ENCODE measurements at regions not wholly inside any gene's neighbourhood (a gene's known extent, or its start where the extent isn't known, plus 50 kb on each side); places are given as distances from the start of the nearest gene placed in this dataset.

DNA sequence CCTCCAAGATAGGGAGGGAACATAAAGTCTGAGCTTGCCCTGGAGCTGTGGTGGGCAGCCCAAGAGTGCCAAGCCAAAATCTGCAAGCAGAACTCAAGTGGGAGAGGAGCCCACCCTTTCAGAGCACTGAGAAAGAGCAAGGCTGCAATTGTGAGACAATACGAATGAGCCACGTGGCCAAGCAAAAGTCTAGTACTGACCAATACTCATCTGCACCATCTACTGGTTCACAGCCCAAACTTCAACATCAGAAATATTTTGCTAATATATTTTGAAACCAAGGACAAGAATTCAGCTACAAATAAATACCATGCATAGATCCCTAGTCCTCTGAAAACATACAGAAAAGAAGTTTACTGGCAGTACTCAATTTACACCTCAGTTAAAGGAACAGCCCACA is 696.2 kb upstream of the COX7C start:
- Histone ChIP-seq H3K4me3 (replicated peaks in 1 of 3; ENCODE audit: insufficient read depth in 1 of 3, low read depth in 2 of 3, low read length in 3 of 3) (no peak overlapping the region), H3K4me2 (ENCODE audit: low read depth, low read length) (no peak overlapping the region), H3K4me1 (ENCODE audit: insufficient read depth, low read length) (no peaks in the 10 kb centered on the region), H2AFZ (ENCODE audit: low read length) (no peak overlapping the region), H3K36me3 (replicated peaks in 1 of 2; ENCODE audit: control insufficient read depth in 1 of 2, insufficient read depth in 2 of 2, low read length in 2 of 2) (no peaks in the 10 kb centered on the region), H3K79me2 (ENCODE audit: insufficient read depth, low read length) (no peaks in the 10 kb centered on the region), H3K27me3 (ENCODE audit: control insufficient read depth in 1 of 2, insufficient read depth in 2 of 2, low read length in 2 of 2) (no peaks in the 10 kb centered on the region), H3K9ac (ENCODE audit: insufficient read depth, low read depth, low read length) (no peak overlapping the region), H3K9me3 (ENCODE audit: low read length) (peaks cover 12% of the 10 kb centered on the region), H4K20me1 (ENCODE audit: insufficient read depth, low read length) (no peaks in the 10 kb centered on the region), H3K27ac (ENCODE audit: extremely low read length, insufficient read depth, low read length) (no peak overlapping the region)
- intact Hi-C loops (cut with micrococcal nuclease; ENCODE audit: unreplicated experiment) = no loop called here
- no peak; the same call in 2 of the 3 replicates for ATAC-seq
- in situ Hi-C loops (cut with HindIII; ENCODE audit: extremely low pct_ligation_motif_present, low pct_unique_long_range_greater_than_20kb) = no loop called here
- no peak for DNase-seq (ENCODE audit: low spot score)
- BruUV-seq (replicated peaks) = no TSS peak
- TF ChIP-seq ZFYVE20 (CRISPR knock-in tag; IDR thresholded peaks at IDR 0.05; ENCODE audit: borderline replicate concordance, low read depth) (no peak), CTCF (CRISPR knock-in tag; IDR thresholded peaks at IDR 0.05) (0 out of 2 replicates have a peak, but pooled peaks have one; percentile 5), STAG1 (CRISPR knock-in tag; IDR thresholded peaks at IDR 0.05) (0 out of 2 replicates have a peak, but pooled peaks have one; percentile 6)
- ChIA-PET POLR2A (no interaction called here), CTCF (ENCODE audit: low intra/inter-chr PET ratio, low total read pairs) (no interaction called here)
- WGBS (ENCODE audit: low lambda C conversion rate) = 0% methylated on average over 2 of the region's 2 CpGs
- no peak for FAIRE-seq

- WGBS (ENCODE audit: low lambda C conversion rate) = 28% methylated on average over 4 of the region's 4 CpGs
- Histone ChIP-seq H3K27me3 (ENCODE audit: control insufficient read depth in 1 of 2, insufficient read depth in 2 of 2, low read length in 2 of 2) (no peaks in the 10 kb centered on the region), H3K27ac (ENCODE audit: extremely low read length, insufficient read depth, low read length) (no peak overlapping the region), H2AFZ (ENCODE audit: low read length) (no peak overlapping the region), H3K4me1 (ENCODE audit: insufficient read depth, low read length) (no peaks in the 10 kb centered on the region), H3K4me2 (ENCODE audit: low read depth, low read length) (no peak overlapping the region), H3K9ac (ENCODE audit: insufficient read depth, low read depth, low read length) (no peak overlapping the region), H3K36me3 (replicated peaks in 1 of 2; ENCODE audit: control insufficient read depth in 1 of 2, insufficient read depth in 2 of 2, low read length in 2 of 2) (no peaks in the 10 kb centered on the region), H4K20me1 (ENCODE audit: insufficient read depth, low read length) (no peaks in the 10 kb centered on the region), H3K4me3 (replicated peaks in 1 of 3; ENCODE audit: insufficient read depth in 1 of 3, low read depth in 2 of 3, low read length in 3 of 3) (no peak overlapping the region), H3K79me2 (ENCODE audit: insufficient read depth, low read length) (no peaks in the 10 kb centered on the region), H3K9me3 (ENCODE audit: low read length) (peaks cover 12% of the 10 kb centered on the region)
- no peak for ATAC-seq
- intact Hi-C loops (cut with micrococcal nuclease; ENCODE audit: unreplicated experiment) = no loop called here
- DNase-seq (ENCODE audit: low spot score) = no peak
- CTCF ChIA-PET (ENCODE audit: low intra/inter-chr PET ratio, low total read pairs) = no interaction called here
- POLR2A ChIA-PET = no interaction called here
- no peak for FAIRE-seq
- in situ Hi-C loops (cut with HindIII; ENCODE audit: extremely low pct_ligation_motif_present, low pct_unique_long_range_greater_than_20kb) = no loop called here
- BruUV-seq (replicated peaks) = no TSS peak
- TF ChIP-seq ZBTB42 (CRISPR knock-in tag; IDR thresholded peaks at IDR 0.05) (no peak), HNF4A (CRISPR knock-in tag; IDR thresholded peaks at IDR 0.05) (no peak), ZNF569 (CRISPR knock-in tag; IDR thresholded peaks at IDR 0.05; ENCODE audit: borderline replicate concordance) (no peak), HCFC1 (IDR thresholded peaks at IDR 0.05; ENCODE audit: low read depth, low read length) (no peak), ZNF232 (CRISPR knock-in tag; IDR thresholded peaks at IDR 0.05; ENCODE audit: borderline replicate concordance) (no peak), RELA (CRISPR knock-in tag; IDR thresholded peaks at IDR 0.05) (no peak)
- TF ChIP-seq, protein P1, sequence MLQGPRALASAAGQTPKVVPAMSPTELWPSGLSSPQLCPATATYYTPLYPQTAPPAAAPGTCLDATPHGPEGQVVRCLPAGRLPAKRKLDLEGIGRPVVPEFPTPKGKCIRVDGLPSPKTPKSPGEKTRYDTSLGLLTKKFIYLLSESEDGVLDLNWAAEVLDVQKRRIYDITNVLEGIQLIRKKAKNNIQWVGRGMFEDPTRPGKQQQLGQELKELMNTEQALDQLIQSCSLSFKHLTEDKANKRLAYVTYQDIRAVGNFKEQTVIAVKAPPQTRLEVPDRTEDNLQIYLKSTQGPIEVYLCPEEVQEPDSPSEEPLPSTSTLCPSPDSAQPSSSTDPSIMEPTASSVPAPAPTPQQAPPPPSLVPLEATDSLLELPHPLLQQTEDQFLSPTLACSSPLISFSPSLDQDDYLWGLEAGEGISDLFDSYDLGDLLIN (CRISPR knock-in tag; IDR thresholded peaks at IDR 0.05; ENCODE audit: borderline replicate concordance) = no peak
These were observed 690.1 kb upstream of the COX7C start for GRCh38 chr5:85927632-85928031.

Measured in HepG2 (cell line).